Prostate gland (tissue), 2 donors: ENCODE measurements at regions not wholly inside any gene's neighbourhood (a gene's known extent, or its start where the extent isn't known, plus 50 kb on each side); places are given as distances from the start of the nearest gene placed in this dataset.

ENCODE experiments used
- CTCF ChIP-seq, 4 experiments: fragments of 200-600 bp in 2 of 4; fragments of 450-650 bp in 2 of 4; sonication (generic) in 2 of 4; IDR thresholded peaks; 1 replicate in 3 of 4; 2 replicates in 1 of 4; pipeline ENCODE4 v1.5.1; 2016 to 2019; ENCODE audit warnings: antibody characterized with exemption in 4 of 4, mild to moderate bottlenecking in 2 of 4, moderate library complexity in 2 of 4
- POLR2A ChIP-seq: fragments of 450-650 bp; IDR thresholded peaks from one replicate; pipeline ENCODE4 v1.6.1; 2016; ENCODE audit warnings: antibody characterized with exemption, mild to moderate bottlenecking

DNA sequence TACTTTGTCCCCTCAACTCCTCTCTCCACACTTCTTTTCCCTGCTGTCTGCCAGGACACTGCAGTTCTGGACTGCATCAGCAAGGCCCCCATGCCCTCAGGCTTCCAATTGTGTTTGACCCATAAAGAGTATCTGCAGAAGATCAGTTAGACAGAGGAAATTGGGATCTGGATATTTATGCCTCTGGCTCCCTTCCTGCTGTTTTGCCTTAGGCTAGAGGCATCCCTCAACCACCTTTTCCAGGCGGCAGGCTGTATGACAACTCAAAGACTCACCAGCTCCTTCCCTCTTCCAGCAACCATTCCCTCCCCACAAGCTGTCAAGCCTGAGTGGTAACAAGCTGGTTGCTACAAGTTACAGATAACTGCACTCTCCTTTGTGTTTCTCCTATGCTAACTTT lies 66.4 kb upstream of the NDP start:
- TF ChIP-seq CTCF (IDR thresholded peaks at IDR 0.05) (no peak), POLR2A (no peak)
